H1 (cell line): ENCODE measurements at regions not wholly inside any gene's neighbourhood (a gene's known extent, or its start where the extent isn't known, plus 50 kb on each side); places are given as distances from the start of the nearest gene placed in this dataset.

Source experiments
- CTCF ChIA-PET: fragments of 300-600 bp; sonication (Branson Sonifier 250); formaldehyde crosslinking; loops from one replicate; lab custom pipeline; 2021; ENCODE audit not compliant: partially characterized antibody; lab: Charles Lee
- POLR2A ChIA-PET: fragments of 300-600 bp; sonication (Branson Sonifier 250); formaldehyde crosslinking; loops from one replicate; lab custom pipeline; 2021; ENCODE audit warnings: inconsistent platforms; ENCODE audit not compliant: partially characterized antibody; lab: Charles Lee
- DNase-seq, 2 experiments: peaks; one replicate each; pipeline versions ENCODE4 v3.0.0 to v3.0.0-alpha.2; 2010 to 2022; ENCODE audit warnings: low spot score in 2 of 2, low read depth in 1 of 2, mixed read lengths in 1 of 2
- FAIRE-seq: peaks from 2 replicates; lab custom pipeline; 2011; peaks lifted over from hg19 to GRCh38; lab: Jason Lieb, UNC
- H2AFZ ChIP-seq: 2 replicates; pipeline ENCODE4 v1.8.1; 2012; ENCODE audit warnings: low read length, inconsistent platforms
- H2AK5ac ChIP-seq: 2 replicates; pipeline ENCODE4 v1.6.1; 2013; ENCODE audit warnings: low read depth, low read length
- H2BK120ac ChIP-seq: replicated peaks from 2 replicates; pipeline ENCODE3; 2013; ENCODE audit warnings: low read depth, low read length, inconsistent platforms
- H2BK12ac ChIP-seq: 2 replicates; pipeline ENCODE4 v1.6.1; 2013; ENCODE audit warnings: low read depth, low read length
- H2BK15ac ChIP-seq: 2 replicates; pipeline ENCODE4 v1.6.1; 2013; ENCODE audit warnings: low read length
- H2BK20ac ChIP-seq: 2 replicates; pipeline ENCODE4 v1.6.1; 2013; ENCODE audit warnings: low read length
- H2BK5ac ChIP-seq: 2 replicates; pipeline ENCODE4 v1.6.1; 2013; ENCODE audit warnings: low read depth, low read length
- H3K14ac ChIP-seq: 2 replicates; pipeline ENCODE4 v1.6.1; 2013; ENCODE audit warnings: inconsistent platforms; ENCODE audit not compliant: insufficient read length
- H3K18ac ChIP-seq: 2 replicates; pipeline ENCODE4 v1.6.1; 2013; ENCODE audit warnings: low read length; ENCODE audit errors: extremely low read depth
- H3K23ac ChIP-seq: 2 replicates; pipeline ENCODE4 v1.6.1; 2013; ENCODE audit warnings: inconsistent platforms; ENCODE audit not compliant: insufficient read length
- H3K23me2 ChIP-seq: 2 replicates; pipeline ENCODE4 v1.6.1; 2013; ENCODE audit warnings: low read depth, low read length
- H3K27ac ChIP-seq: 2 replicates; pipeline ENCODE4 v1.6.1; 2011; ENCODE audit warnings: low read depth, low read length, inconsistent platforms
- H3K27me3 ChIP-seq, 4 experiments: replicated peaks in 1 of 4; 1 replicate in 1 of 4; 2 replicates in 3 of 4; pipeline versions ENCODE4 v1.6.1 to v1.8.1; 2011 to 2013; ENCODE audit warnings: low read length in 3 of 4, mild to moderate bottlenecking in 3 of 4, inconsistent platforms in 2 of 4, mixed read lengths in 2 of 4, moderate library complexity in 1 of 4; ENCODE audit not compliant: control insufficient read depth in 3 of 4, insufficient read depth in 3 of 4; ENCODE audit errors: extremely low read depth in 1 of 4
- H3K36me3 ChIP-seq, 4 experiments: 2 replicates each; pipeline versions ENCODE4 v1.6.1 to v1.8.1; 2011 to 2013; ENCODE audit warnings: mild to moderate bottlenecking in 4 of 4, low read length in 3 of 4, moderate library complexity in 2 of 4, control low read depth in 1 of 4, inconsistent platforms in 1 of 4; ENCODE audit not compliant: insufficient read depth in 4 of 4, control insufficient read depth in 2 of 4
- H3K4ac ChIP-seq: replicated peaks from 2 replicates; pipeline ENCODE3; 2013; ENCODE audit warnings: low read length, low read depth, mixed read lengths, inconsistent platforms; ENCODE audit not compliant: insufficient read length
- H3K4me1 ChIP-seq, 4 experiments: replicated peaks in 1 of 4; 1 replicate in 1 of 4; 2 replicates in 3 of 4; pipeline versions ENCODE4 v1.6.1 to v1.8.1; 2011 to 2013; ENCODE audit warnings: low read length in 3 of 4, inconsistent platforms in 2 of 4, mixed read lengths in 1 of 4; ENCODE audit not compliant: insufficient read depth in 4 of 4, control insufficient read depth in 3 of 4
- H3K4me2 ChIP-seq, 2 experiments: 2 replicates each; pipeline versions ENCODE4 v1.6.1 to v1.8.1; 2011 to 2013; ENCODE audit warnings: low read depth in 2 of 2, low read length in 2 of 2, control low read depth in 1 of 2, inconsistent platforms in 1 of 2, mild to moderate bottlenecking in 1 of 2; ENCODE audit not compliant: insufficient read depth in 1 of 2
- H3K4me3 ChIP-seq, 4 experiments: fragments of 200-600, 300-600 bp in 1 of 4; sonication (generic), shearing (Covaris generic), sonication (Bioruptor Twin) in 1 of 4; 2 replicates each; pipeline versions ENCODE4 v1.5.1 to v1.8.1; 2011 to 2016; ENCODE audit warnings: low read length in 4 of 4, low read depth in 3 of 4, control low read depth in 2 of 4, inconsistent platforms in 2 of 4, mild to moderate bottlenecking in 2 of 4, mixed read lengths in 1 of 4, moderate library complexity in 1 of 4; ENCODE audit not compliant: insufficient read depth in 2 of 4; ENCODE audit errors: extremely low read depth in 1 of 4
- H3K56ac ChIP-seq: replicated peaks from 2 replicates; pipeline ENCODE3; 2013; ENCODE audit warnings: low read depth, mild to moderate bottlenecking, mixed read lengths, low read length, inconsistent platforms; ENCODE audit not compliant: insufficient read length
- H3K79me1 ChIP-seq: 2 replicates; pipeline ENCODE4 v1.6.1; 2013; ENCODE audit warnings: low read depth, low read length, control low read depth
- H3K79me2 ChIP-seq, 2 experiments: 2 replicates each; pipeline versions ENCODE4 v1.6.1 to v1.8.1; 2012 to 2013; ENCODE audit warnings: low read length in 2 of 2, mild to moderate bottlenecking in 2 of 2, inconsistent platforms in 1 of 2; ENCODE audit not compliant: insufficient read depth in 2 of 2, control insufficient read depth in 1 of 2
- H3K9ac ChIP-seq, 4 experiments: replicated peaks in 1 of 4; 1 replicate in 1 of 4; 2 replicates in 3 of 4; pipeline versions ENCODE4 v1.6.1 to v1.8.1; 2011 to 2013; ENCODE audit warnings: low read depth in 3 of 4, low read length in 3 of 4, control low read depth in 2 of 4, mild to moderate bottlenecking in 2 of 4, moderate library complexity in 2 of 4, inconsistent platforms in 1 of 4; ENCODE audit errors: extremely low read depth in 1 of 4
- H3K9me3 ChIP-seq, 2 experiments: 2 replicates each; pipeline versions ENCODE4 v1.6.1 to v1.8.1; 2012 to 2013; ENCODE audit warnings: mild to moderate bottlenecking in 2 of 2, moderate library complexity in 2 of 2, control low read depth in 1 of 2, inconsistent platforms in 1 of 2, low read depth in 1 of 2, low read length in 1 of 2, mixed read lengths in 1 of 2; ENCODE audit not compliant: insufficient read depth in 2 of 2
- H4K20me1 ChIP-seq, 2 experiments: replicated peaks in 1 of 2; 2 replicates each; pipeline versions ENCODE3 to v1.8.1; 2011 to 2013; ENCODE audit warnings: inconsistent platforms in 2 of 2, low read length in 2 of 2, mild to moderate bottlenecking in 1 of 2; ENCODE audit not compliant: insufficient read depth in 2 of 2, control insufficient read depth in 1 of 2
- H4K5ac ChIP-seq: 2 replicates; pipeline ENCODE4 v1.6.1; 2013; ENCODE audit warnings: low read length, low read depth, mixed read lengths, inconsistent platforms; ENCODE audit not compliant: insufficient read length
- H4K8ac ChIP-seq: 2 replicates; pipeline ENCODE4 v1.8.0; 2013; ENCODE audit warnings: mild to moderate bottlenecking, moderate library complexity, low read length, inconsistent platforms; ENCODE audit not compliant: insufficient read depth; ENCODE audit errors: extremely low read depth
- H4K91ac ChIP-seq: replicated peaks from 2 replicates; pipeline ENCODE3; 2013; ENCODE audit warnings: low read length, mixed read lengths, inconsistent platforms; ENCODE audit not compliant: insufficient read length
- ASH2L ChIP-seq: fragments of 200-600, 300-600 bp; sonication (generic); IDR thresholded peaks from one replicate; pipeline ENCODE4 v1.7.1; 2017; ENCODE audit warnings: low read length
- CHD2 ChIP-seq: IDR thresholded peaks from 2 replicates; pipeline ENCODE4 v1.6.1; 2012; ENCODE audit warnings: low read length, improper control_type of control experiment
- EZH2 ChIP-seq: fragments of 200-600 bp; sonication (generic); IDR thresholded peaks from 2 replicates; pipeline ENCODE4 v1.7.1; 2012; ENCODE audit warnings: low read depth, mild to moderate bottlenecking, moderate library complexity, low read length, inconsistent platforms; ENCODE audit not compliant: severe bottlenecking
- GABPA ChIP-seq: IDR thresholded peaks from 2 replicates; pipeline ENCODE4 v1.6.1; 2011; ENCODE audit warnings: mild to moderate bottlenecking, low read length, moderate library complexity, borderline replicate concordance; ENCODE audit not compliant: insufficient read depth
- GTF2F1 ChIP-seq: IDR thresholded peaks from 2 replicates; pipeline ENCODE4 v1.6.1; 2012; ENCODE audit warnings: low read depth, low read length, improper control_type of control experiment, borderline replicate concordance
- KDM1A ChIP-seq: fragments of 200-600, 300-600 bp; sonication (generic); IDR thresholded peaks from 2 replicates; pipeline ENCODE4 v1.7.1; 2016; ENCODE audit warnings: mild to moderate bottlenecking, low read length, borderline replicate concordance
- NRF1 ChIP-seq: IDR thresholded peaks from 2 replicates; pipeline ENCODE4 v1.6.1; 2011; ENCODE audit warnings: mild to moderate bottlenecking, low read depth, low read length, improper control_type of control experiment
- PHF8 ChIP-seq: fragments of 200-600 bp; sonication (generic); conservative IDR thresholded peaks from 2 replicates; pipeline ENCODE4 v1.7.1; 2012; ENCODE audit warnings: low read depth, mild to moderate bottlenecking, inconsistent platforms, low read length, moderate library complexity
- RFX5 ChIP-seq: IDR thresholded peaks from 2 replicates; pipeline ENCODE4 v1.6.1; 2011; ENCODE audit warnings: low read depth, low read length, improper control_type of control experiment, borderline replicate concordance
- SUZ12 ChIP-seq: fragments of 200-600 bp; sonication (generic); IDR thresholded peaks from 2 replicates; pipeline ENCODE4 v1.6.1; 2012; ENCODE audit warnings: mild to moderate bottlenecking, inconsistent platforms, low read length, moderate library complexity, mixed read lengths
- TAF7 ChIP-seq: optimal IDR thresholded peaks from 2 replicates; pipeline ENCODE3; 2011; ENCODE audit warnings: low read depth, mild to moderate bottlenecking, inconsistent platforms, low read length, moderate library complexity, borderline replicate concordance
- TCF12 ChIP-seq: IDR thresholded peaks from 2 replicates; pipeline ENCODE4 v1.6.1; 2011; ENCODE audit warnings: low read depth, mild to moderate bottlenecking, low read length
- WGBS, 2 experiments: shearing (Covaris generic) in 1 of 2; methylation state at CpG; one replicate each; pipeline versions ENCODE4 v1.1.6 to v1.1.7; 2013 to 2015; ENCODE audit warnings: low lambda C conversion rate in 2 of 2, mixed read lengths in 2 of 2, inconsistent platforms in 1 of 2, low coverage in 1 of 2, missing lambda C conversion rate in 1 of 2; ENCODE audit not compliant: insufficient replicate concordance in 2 of 2, insufficient coverage in 1 of 2, insufficient read length in 1 of 2; ENCODE audit errors: extremely low coverage in 1 of 2, missing lambda C conversion rate in 1 of 2; 5-methylcytosine and 5-hydroxymethylcytosine counted together
- TF ChIP-seq, protein P1 (sequence below): IDR thresholded peaks from 2 replicates; pipeline ENCODE4 v1.6.1; 2011; ENCODE audit warnings: low read length, improper control_type of control experiment

DNA sequence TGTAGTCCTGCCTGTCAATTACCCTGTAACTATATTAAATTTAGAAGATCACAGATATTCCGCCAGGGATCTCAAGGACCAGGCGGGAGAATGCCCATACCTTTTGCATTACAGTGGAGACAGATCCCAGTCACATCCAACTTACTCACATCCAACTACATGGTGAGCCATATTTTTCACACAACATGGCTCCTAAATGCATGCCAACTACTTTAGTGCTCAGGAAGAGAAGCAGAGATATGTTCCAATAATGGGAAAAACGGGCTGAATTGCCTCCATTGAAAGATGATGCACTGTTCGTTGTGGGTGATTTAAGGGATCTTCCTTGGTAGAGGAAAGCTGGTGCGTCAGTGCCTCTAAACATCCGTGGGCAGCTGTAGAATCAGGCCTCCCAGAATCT, 304.5 kb downstream of the CD83 start:
- DNase-seq (no peak), FAIRE-seq (no peak)
- Histone ChIP-seq H3K9ac (no peak overlapping the region), H3K23ac (no peak overlapping the region), H2BK120ac (no peak overlapping the region), H3K14ac (no peak overlapping the region), H3K9me3 (no peaks in the 10 kb centered on the region), H3K27me3 (no peaks in the 10 kb centered on the region), H2AFZ (no peak overlapping the region), H3K27ac (no peak overlapping the region), H3K4me2 (no peak overlapping the region), H2AK5ac (no peak overlapping the region), H2BK15ac (no peak overlapping the region), H4K20me1 (no peaks in the 10 kb centered on the region), H3K4me3 (no peak overlapping the region), H3K4me1 (peaks cover 0 to 5% (median 0%) of the 10 kb centered on the region in 4 experiments; a peak in 2 of 7 replicates), H3K56ac (no peak overlapping the region), H4K5ac (no peak overlapping the region), H3K79me2 (no peaks in the 10 kb centered on the region), H2BK20ac (no peak overlapping the region), H3K18ac (no peak overlapping the region), H4K8ac (no peak overlapping the region), H3K36me3 (no peaks in the 10 kb centered on the region), H3K79me1 (no peaks in the 10 kb centered on the region), H4K91ac (no peak overlapping the region), H3K23me2 (no peaks in the 10 kb centered on the region), H2BK12ac (no peak overlapping the region), H3K4ac (no peak overlapping the region), H2BK5ac (no peak overlapping the region; the same call in 1 of the 2 replicates)
- POLR2A ChIA-PET, result no interaction called here
- 93% methylated on average over 6 of the region's 6 CpGs; no CpG with 5 or more reads in 1 of the 2 experiments for WGBS, 2 experiments
- CTCF ChIA-PET, result no interaction called here
- no peak for TF ChIP-seq ASH2L
- TF ChIP-seq TAF7, result no peak
- TF ChIP-seq KDM1A, result no peak
- no peak for TF ChIP-seq GTF2F1
- TF ChIP-seq GABPA, result no peak
- no peak for TF ChIP-seq TCF12
- no peak for TF ChIP-seq SUZ12
- TF ChIP-seq, protein P1, sequence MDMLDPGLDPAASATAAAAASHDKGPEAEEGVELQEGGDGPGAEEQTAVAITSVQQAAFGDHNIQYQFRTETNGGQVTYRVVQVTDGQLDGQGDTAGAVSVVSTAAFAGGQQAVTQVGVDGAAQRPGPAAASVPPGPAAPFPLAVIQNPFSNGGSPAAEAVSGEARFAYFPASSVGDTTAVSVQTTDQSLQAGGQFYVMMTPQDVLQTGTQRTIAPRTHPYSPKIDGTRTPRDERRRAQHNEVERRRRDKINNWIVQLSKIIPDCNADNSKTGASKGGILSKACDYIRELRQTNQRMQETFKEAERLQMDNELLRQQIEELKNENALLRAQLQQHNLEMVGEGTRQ, result no peak
- no peak for TF ChIP-seq NRF1
- no peak for TF ChIP-seq PHF8
- TF ChIP-seq EZH2, result no peak
- TF ChIP-seq RFX5, result no peak
- no peak for TF ChIP-seq CHD2
